M059J (cell line): ENCODE measurements at regions not wholly inside any gene's neighbourhood (a gene's known extent, or its start where the extent isn't known, plus 50 kb on each side); places are given as distances from the start of the nearest gene placed in this dataset.
"Not testable (repeated sequence)": the region's sequence is repeated elsewhere in the genome, so short reads cannot be mapped to it uniquely, and the experiment has no call there.

Experiments used
- DNase-seq: peaks from one replicate; pipeline ENCODE4 v3.0.0-alpha.2; 2012; ENCODE audit warnings: low read depth

DNA sequence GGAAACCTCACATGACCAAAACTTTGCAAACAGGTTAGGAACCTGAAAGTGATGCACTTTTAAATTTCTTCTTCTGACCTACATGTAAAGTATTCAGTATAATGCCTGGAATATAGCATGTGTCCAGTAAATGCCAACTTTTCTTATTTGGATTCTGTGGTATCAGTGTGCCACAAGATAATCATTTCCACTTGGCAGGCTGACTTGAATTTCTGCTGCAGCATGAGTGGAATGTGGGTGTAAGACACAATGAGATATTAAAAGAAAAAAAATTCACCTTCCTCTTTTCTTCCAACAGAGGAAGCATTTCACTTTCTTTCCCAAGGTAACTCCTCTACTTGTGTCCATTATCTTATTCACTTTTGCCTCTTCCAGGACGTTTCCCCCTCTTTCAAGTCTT lies 141.9 kb upstream of the PRKD1 start:
- no peak for DNase-seq

- DNase-seq = not testable (repeated sequence)
These were observed 144.8 kb upstream of the PRKD1 start for GRCh38 chr14:30072454-30072853.

- DNase-seq = no peak
These were observed 150.3 kb upstream of the PRKD1 start for GRCh38 chr14:30077946-30078345.

DNA sequence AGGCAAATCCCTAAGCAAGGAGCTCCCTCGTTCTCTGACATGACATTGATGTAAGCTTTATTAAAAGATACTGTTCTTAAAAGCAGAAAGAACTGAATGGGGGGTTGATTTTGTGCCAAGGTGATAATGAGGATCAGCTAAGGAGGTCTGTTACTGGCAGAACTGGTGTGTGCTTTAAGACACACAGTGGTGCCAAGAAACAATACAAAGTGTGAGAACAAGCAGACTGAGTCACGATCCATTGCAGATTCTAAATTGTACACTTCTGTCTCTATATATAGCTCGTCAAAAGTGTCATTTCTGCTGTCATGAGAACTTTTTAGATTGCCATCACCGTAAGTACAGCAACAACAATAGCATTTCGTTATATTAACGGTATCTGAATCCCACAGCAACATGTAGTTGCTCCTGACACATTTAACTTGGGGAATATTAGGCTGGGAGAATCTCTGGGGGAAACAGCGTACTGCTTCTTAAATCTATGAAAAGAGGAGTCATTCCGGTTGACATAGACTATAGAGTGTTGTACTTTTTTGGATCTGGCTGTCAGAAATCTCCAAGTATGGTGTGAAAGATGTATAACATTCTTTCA lies 151.3 kb upstream of the PRKD1 start:
- DNase-seq = no peak

GRCh38 chr14:30082486-30082885 lies 154.8 kb upstream of the PRKD1 start:
- DNase-seq = no peak

GRCh38 chr14:30084811-30085210 lies 157.2 kb upstream of the PRKD1 start:
- no peak for DNase-seq

GRCh38 chr14:30085943-30086342 lies 158.3 kb upstream of the PRKD1 start:
- no peak for DNase-seq

DNA sequence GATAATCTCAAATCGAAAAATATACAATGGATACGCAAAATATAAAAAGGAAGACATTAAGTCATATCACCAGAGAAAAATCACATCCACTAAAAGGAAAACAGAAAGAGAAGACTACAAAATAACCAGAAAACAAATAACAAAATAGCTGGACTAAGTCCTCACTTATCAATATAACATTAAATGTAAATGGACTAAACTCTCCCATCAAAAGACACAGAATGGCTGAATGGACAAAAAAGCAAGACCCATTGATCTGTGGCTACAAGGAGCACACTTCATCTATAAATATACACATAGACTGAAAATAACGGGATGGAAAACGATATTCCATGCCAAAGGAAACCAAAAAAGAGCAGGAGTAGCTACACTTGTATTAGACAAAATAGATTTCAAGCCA lies 161.0 kb upstream of the PRKD1 start:
- no peak for DNase-seq

GRCh38 chr14:30108975-30109700 lies 181.5 kb upstream of the PRKD1 start:
- peak; percentile 22 for DNase-seq

DNA sequence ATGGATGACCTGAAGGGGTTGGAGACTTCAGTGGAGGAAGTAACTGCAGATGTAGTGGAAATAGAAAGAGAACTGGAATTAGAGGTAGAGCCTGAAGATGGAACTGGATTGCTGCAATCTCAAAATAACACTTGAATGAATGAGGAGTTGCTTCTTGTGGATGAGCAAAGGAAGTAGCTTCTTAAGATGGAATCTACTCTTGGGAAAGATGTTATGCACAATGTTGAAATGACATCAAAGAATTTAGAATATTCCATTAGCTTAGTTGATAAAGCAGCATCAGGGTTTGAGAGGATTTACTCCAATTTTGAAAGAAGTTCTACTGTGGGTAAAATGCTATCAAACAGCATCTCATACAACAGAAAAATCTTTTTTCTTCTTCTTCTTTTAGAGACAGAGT lies 186.4 kb upstream of the PRKD1 start:
- no peak for DNase-seq

DNA sequence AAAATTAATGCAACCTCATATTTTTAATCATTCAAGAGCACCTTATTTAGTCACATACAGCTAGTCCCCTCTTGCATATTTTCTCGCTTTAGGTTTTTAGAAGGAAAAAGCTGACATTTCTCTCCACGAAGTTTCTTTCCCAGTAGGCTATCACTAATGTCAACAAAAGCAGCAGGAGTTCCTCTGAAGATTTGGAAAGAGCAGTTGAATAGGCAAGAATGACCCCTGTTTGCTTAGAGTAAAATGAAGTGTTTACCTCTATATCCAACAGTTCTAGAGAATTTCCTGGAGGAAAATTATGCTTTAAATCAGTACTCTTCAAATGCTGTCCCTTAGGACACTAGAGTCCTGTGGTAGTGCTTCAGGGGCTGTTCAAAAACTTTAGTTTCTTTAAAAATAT lies 188.1 kb upstream of the PRKD1 start:
- DNase-seq = no peak

DNA sequence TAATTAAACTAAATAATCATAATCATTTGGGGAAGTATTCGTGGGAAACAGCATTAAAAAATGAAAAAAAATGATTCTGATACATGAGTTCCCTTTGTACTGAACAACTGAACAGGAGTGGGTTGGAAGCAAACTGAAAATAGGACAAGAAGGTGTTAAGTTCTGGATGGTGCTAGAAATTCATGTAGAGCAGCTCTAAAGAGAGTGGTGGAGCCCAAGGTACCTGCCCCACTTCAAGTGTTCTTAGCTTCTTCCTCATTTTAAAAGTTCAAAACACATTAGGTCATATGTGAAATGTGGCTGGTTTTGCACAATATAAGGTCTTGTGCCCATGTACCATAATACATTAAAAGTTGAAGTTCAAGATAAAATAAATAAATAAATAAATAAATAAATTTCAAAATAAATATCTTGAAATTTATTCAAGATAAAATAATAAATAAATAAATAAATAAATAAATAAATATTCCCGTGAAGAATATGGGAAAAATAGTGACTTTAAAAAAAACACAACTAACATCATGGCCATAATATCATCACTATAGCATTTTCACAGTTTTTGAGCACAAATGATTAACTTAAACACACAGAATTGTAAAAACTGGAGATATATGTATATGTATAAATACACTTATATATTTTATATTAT lies 191.5 kb upstream of the PRKD1 start:
- DNase-seq = no peak

GRCh38 chr14:30125322-30125979 lies 197.8 kb upstream of the PRKD1 start:
- DNase-seq = peak; percentile 31

GRCh38 chr14:30129807-30130206 lies 202.2 kb upstream of the PRKD1 start:
- DNase-seq = no peak

GRCh38 chr14:30131581-30132097 lies 204.0 kb upstream of the PRKD1 start:
- DNase-seq = no peak

DNA sequence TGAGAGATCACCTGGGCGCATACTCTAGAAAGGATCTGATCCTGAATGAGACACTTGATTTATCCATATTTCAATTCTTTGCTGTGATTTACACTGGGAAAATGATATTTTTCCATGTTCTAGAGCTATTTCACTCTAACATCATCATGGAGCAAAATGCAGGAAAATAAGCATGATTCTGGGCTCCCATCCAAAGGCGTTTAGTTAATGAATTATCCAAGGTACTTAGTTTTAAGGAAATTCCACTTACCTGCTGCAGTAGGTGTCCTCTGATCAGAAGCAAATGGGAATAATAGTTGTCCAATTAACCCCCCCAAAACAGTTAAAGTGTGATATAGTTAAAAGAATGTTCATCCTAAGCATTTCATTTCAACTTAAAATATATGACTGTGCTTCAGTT lies 204.5 kb upstream of the PRKD1 start:
- no peak for DNase-seq

GRCh38 chr14:30134936-30135335 lies 207.3 kb upstream of the PRKD1 start:
- no peak for DNase-seq

- DNase-seq = no peak
These were observed 210.9 kb upstream of the PRKD1 start for GRCh38 chr14:30138567-30138966.

GRCh38 chr14:30142216-30142615 lies 214.6 kb upstream of the PRKD1 start:
- DNase-seq = no peak

DNA sequence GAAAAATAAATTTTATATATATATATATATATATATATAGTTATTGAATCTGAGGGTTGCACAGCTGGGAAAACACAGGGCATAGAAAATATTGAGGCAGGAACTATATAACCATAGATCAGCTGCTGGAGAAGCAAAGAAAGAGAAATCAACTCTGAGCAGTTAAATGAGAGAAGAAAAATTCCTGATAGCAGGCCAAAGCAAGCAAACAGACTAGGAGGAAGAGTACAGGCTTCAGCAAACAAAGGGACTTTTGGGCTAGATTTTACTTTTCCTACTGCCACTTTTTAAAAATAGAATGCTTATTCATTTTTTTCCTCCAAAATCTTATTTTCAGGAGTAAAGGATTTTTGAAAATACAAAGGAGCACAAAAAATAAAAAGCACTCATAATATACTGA lies 216.0 kb upstream of the PRKD1 start:
- DNase-seq = no peak

- DNase-seq = no peak
These were observed 226.1 kb upstream of the PRKD1 start for GRCh38 chr14:30153717-30154116.

- DNase-seq = no peak
These were observed 228.9 kb upstream of the PRKD1 start for GRCh38 chr14:30156571-30156970.

- DNase-seq = no peak
These were observed 230.7 kb upstream of the PRKD1 start for GRCh38 chr14:30158299-30158698.
